Adrenal gland (tissue), 9 donors: ENCODE measurements at regions not wholly inside any gene's neighbourhood (a gene's known extent, or its start where the extent isn't known, plus 50 kb on each side); places are given as distances from the start of the nearest gene placed in this dataset.

ENCODE experiments used
- DNase-seq, 7 donors: peaks; one replicate each; pipeline ENCODE4 v3.0.0-alpha.2; 2019 to 2020
- H3K27ac ChIP-seq, 5 donors: fragments of 200-600 bp; sonication (generic) in 4 of 5; 1 replicate in 3 of 5; 2 replicates in 2 of 5; pipeline versions ENCODE4 v1.5.1 to v1.8.0; 2016 to 2020; ENCODE audit warnings: mild to moderate bottlenecking in 1 of 5
- H3K27me3 ChIP-seq: fragments of 200-600 bp; 2 replicates; pipeline ENCODE4 v1.8.0; 2021
- H3K36me3 ChIP-seq, 2 donors: fragments of 200-600 bp; replicated peaks in 1 of 2; 1 replicate in 1 of 2; 2 replicates in 1 of 2; pipeline versions ENCODE4 v1.5.1 to v1.8.0; 2018 to 2022
- H3K4me1 ChIP-seq, 2 donors: fragments of 200-600 bp; replicated peaks in 1 of 2; 1 replicate in 1 of 2; 2 replicates in 1 of 2; pipeline versions ENCODE4 v1.5.1 to v1.8.0; 2018 to 2021
- H3K4me3 ChIP-seq, 4 donors: fragments of 200-600 bp; sonication (generic) in 3 of 4; one replicate each; pipeline ENCODE4 v1.5.1; 2016 to 2018
- H3K9me3 ChIP-seq, 3 donors: fragments of 200-600 bp; sonication (generic) in 1 of 3; replicated peaks in 1 of 3; 1 replicate in 2 of 3; 2 replicates in 1 of 3; pipeline versions ENCODE4 v1.5.1 to v1.8.0; 2016 to 2021
- CTCF ChIP-seq, 6 experiments: fragments of 450-650 bp in 4 of 6; fragments of 200-600 bp in 2 of 6; sonication (generic) in 1 of 6; IDR thresholded peaks; 1 replicate in 5 of 6; 2 replicates in 1 of 6; pipeline versions ENCODE4 v1.5.1 to v1.8.0; 2016 to 2021; ENCODE audit warnings: antibody characterized with exemption in 6 of 6, mild to moderate bottlenecking in 2 of 6, moderate library complexity in 1 of 6
- POLR2A ChIP-seq, 2 donors: fragments of 450-650 bp; IDR thresholded peaks; one replicate each; pipeline ENCODE4 v1.6.1; 2017; ENCODE audit warnings: antibody characterized with exemption in 2 of 2, mild to moderate bottlenecking in 2 of 2, moderate library complexity in 1 of 2
- WGBS, 4 donors: extraction: QIAGEN DNeasy Blood & Tissue Kit in 2 of 4; methylation state at CpG; one replicate each; pipeline versions ENCODE4 v1.1.5 to v1.1.7; 2013 to 2017; 5-methylcytosine and 5-hydroxymethylcytosine counted together
- intact Hi-C, 2 donors: fragments of 100-400 bp; cut with DNase I; formaldehyde crosslinking; loops; one replicate each; pipeline versions ENCODE4 v1.14.1 to v1.15.0; 2022 to 2023
- donor health status: healthy with polysubstance abuse.
- donor health status: Bipolar disorder and iron deficiency.
- donor health status: DM: yes; HTN: yes; CAD: no.
- donor health status: DM: no; HTN: no; CAD: no.
- donor health status: DM: no; HTN: no; CAD: no.

GRCh38 chr4:57249083-57249482, 138.9 kb upstream of the IGFBP7 start:
- Histone ChIP-seq H3K4me1 (no peaks in the 10 kb centered on the region), H3K36me3 (no peaks in the 10 kb centered on the region), H3K4me3 (no peak overlapping the region), H3K27me3 (no peaks in the 10 kb centered on the region), H3K9me3 (no peaks in the 10 kb centered on the region), H3K27ac (no peak overlapping the region)
- intact Hi-C loops = no loop called here
- TF ChIP-seq POLR2A (IDR thresholded peaks at IDR 0.05) = no peak
- no peak for TF ChIP-seq CTCF (IDR thresholded peaks at IDR 0.05)
- no peak for DNase-seq
- WGBS, 4 donors = 7 to 24% (median 17%) methylated on average over 1 of the region's 1 CpG

- no peak overlapping the region for H3K27ac ChIP-seq
Observed at GRCh38 chr4:57243076-57243475, 132.9 kb upstream of the IGFBP7 start.

GRCh38 chr4:57234252-57234775, 124.1 kb upstream of the IGFBP7 start:
- H3K27ac ChIP-seq = no peak overlapping the region
- no peak overlapping the region for H3K4me3 ChIP-seq

More at GRCh38 chr4:57243076-57243475, 132.9 kb upstream of the IGFBP7 start:
- no peak overlapping the region for H3K4me3 ChIP-seq
- no peaks in the 10 kb centered on the region for H3K27me3 ChIP-seq
- intact Hi-C loops = no loop called here
- H3K4me1 ChIP-seq = no peaks in the 10 kb centered on the region
- WGBS, 4 donors = 74 to 94% (median 86%) methylated on average over 2 of the region's 2 CpGs
- no peak for DNase-seq
- no peaks in the 10 kb centered on the region for H3K36me3 ChIP-seq
- no peaks in the 10 kb centered on the region for H3K9me3 ChIP-seq
- TF ChIP-seq CTCF (IDR thresholded peaks at IDR 0.05) (no peak), POLR2A (IDR thresholded peaks at IDR 0.05) (no peak)

GRCh38 chr4:57233386-57233785, 123.2 kb upstream of the IGFBP7 start:
- DNase-seq = no peak
- no peak for TF ChIP-seq CTCF (IDR thresholded peaks at IDR 0.05)
- TF ChIP-seq POLR2A (IDR thresholded peaks at IDR 0.05) = no peak
- 49 to 56% (median 54%) methylated on average over 4 of the region's 4 CpGs for WGBS, 4 donors
- Histone ChIP-seq H3K4me1 (no peaks in the 10 kb centered on the region), H3K27me3 (no peaks in the 10 kb centered on the region), H3K36me3 (no peaks in the 10 kb centered on the region), H3K4me3 (no peak overlapping the region), H3K27ac (no peak overlapping the region), H3K9me3 (no peaks in the 10 kb centered on the region)
- intact Hi-C loops = no loop called here

More at GRCh38 chr4:57234252-57234775, 124.1 kb upstream of the IGFBP7 start:
- Histone ChIP-seq H3K36me3 (no peaks in the 10 kb centered on the region), H3K4me1 (no peaks in the 10 kb centered on the region), H3K27me3 (no peaks in the 10 kb centered on the region), H3K9me3 (no peaks in the 10 kb centered on the region)
- 74 to 76% (median 75%) methylated on average over 12 of the region's 12 CpGs for WGBS, 4 donors
- no peak for TF ChIP-seq CTCF (IDR thresholded peaks at IDR 0.05)
- no peak for TF ChIP-seq POLR2A (IDR thresholded peaks at IDR 0.05)
- intact Hi-C loops = no loop called here
- no peak for DNase-seq
